ENCODE measurements at regions not wholly inside any gene's neighbourhood (a gene's known extent, or its start where the extent isn't known, plus 50 kb on each side); places are given as distances from the start of the nearest gene placed in this dataset.

GRCh38 chr6:120202878-120203277 lies 853.3 kb upstream of the MAN1A1 start:
- no peak for DNase-seq
- in situ Hi-C loops (cut with MboI; ENCODE audit: low pct_unique_long_range_greater_than_20kb, low sequenced_read_pairs), result no loop called here

- in situ Hi-C loops (cut with MboI; ENCODE audit: low pct_unique_long_range_greater_than_20kb, low sequenced_read_pairs), result no loop called here
- no peak for DNase-seq
Measured at GRCh38 chr6:120200853-120201252, 851.3 kb upstream of the MAN1A1 start.

- no peak for DNase-seq
- in situ Hi-C loops (cut with MboI; ENCODE audit: low pct_unique_long_range_greater_than_20kb, low sequenced_read_pairs), result no loop called here
Measured at GRCh38 chr6:120198033-120198432, 848.5 kb upstream of the MAN1A1 start.

- no peak for DNase-seq
- in situ Hi-C loops (cut with MboI; ENCODE audit: low pct_unique_long_range_greater_than_20kb, low sequenced_read_pairs), result no loop called here
Measured at GRCh38 chr6:120186080-120186479, 836.5 kb upstream of the MAN1A1 start.

- in situ Hi-C loops (cut with MboI; ENCODE audit: low pct_unique_long_range_greater_than_20kb, low sequenced_read_pairs), result no loop called here
- DNase-seq, result no peak
Measured at GRCh38 chr6:120173250-120173649, 823.7 kb upstream of the MAN1A1 start.

GRCh38 chr6:120164531-120164930 lies 815.0 kb upstream of the MAN1A1 start:
- in situ Hi-C loops (cut with MboI; ENCODE audit: low pct_unique_long_range_greater_than_20kb, low sequenced_read_pairs), result no loop called here
- no peak for DNase-seq

- no peak for DNase-seq
- in situ Hi-C loops (cut with MboI; ENCODE audit: low pct_unique_long_range_greater_than_20kb, low sequenced_read_pairs), result no loop called here
Measured at GRCh38 chr6:120157873-120158272, 808.3 kb upstream of the MAN1A1 start.

GRCh38 chr6:120147071-120147871 lies 797.7 kb upstream of the MAN1A1 start:
- DNase-seq, result peak; percentile 4
- in situ Hi-C loops (cut with MboI; ENCODE audit: low pct_unique_long_range_greater_than_20kb, low sequenced_read_pairs), result no loop called here

GRCh38 chr6:120141601-120142000 lies 792.0 kb upstream of the MAN1A1 start:
- no peak for DNase-seq
- in situ Hi-C loops (cut with MboI; ENCODE audit: low pct_unique_long_range_greater_than_20kb, low sequenced_read_pairs), result no loop called here

GRCh38 chr6:120137492-120137891 lies 787.9 kb upstream of the MAN1A1 start:
- DNase-seq, result no peak
- in situ Hi-C loops (cut with MboI; ENCODE audit: low pct_unique_long_range_greater_than_20kb, low sequenced_read_pairs), result no loop called here

GRCh38 chr6:120129228-120129627 lies 779.7 kb upstream of the MAN1A1 start:
- in situ Hi-C loops (cut with MboI; ENCODE audit: low pct_unique_long_range_greater_than_20kb, low sequenced_read_pairs), result no loop called here

GRCh38 chr6:120122401-120122800 lies 772.8 kb upstream of the MAN1A1 start:
- DNase-seq, result no peak
- in situ Hi-C loops (cut with MboI; ENCODE audit: low pct_unique_long_range_greater_than_20kb, low sequenced_read_pairs), result no loop called here

More at GRCh38 chr6:120129228-120129627, 779.7 kb upstream of the MAN1A1 start:
- DNase-seq, result no peak

GRCh38 chr6:120116343-120116742 lies 766.8 kb upstream of the MAN1A1 start:
- no peak for DNase-seq
- in situ Hi-C loops (cut with MboI; ENCODE audit: low pct_unique_long_range_greater_than_20kb, low sequenced_read_pairs), result no loop called here

GRCh38 chr6:120112980-120113379 lies 763.4 kb upstream of the MAN1A1 start:
- DNase-seq, result no peak
- in situ Hi-C loops (cut with MboI; ENCODE audit: low pct_unique_long_range_greater_than_20kb, low sequenced_read_pairs), result no loop called here

- DNase-seq, result no peak
- in situ Hi-C loops (cut with MboI; ENCODE audit: low pct_unique_long_range_greater_than_20kb, low sequenced_read_pairs), result no loop called here
Measured at GRCh38 chr6:120111001-120111400, 761.4 kb upstream of the MAN1A1 start.

- in situ Hi-C loops (cut with MboI; ENCODE audit: low pct_unique_long_range_greater_than_20kb, low sequenced_read_pairs), result no loop called here
- DNase-seq, result no peak
Measured at GRCh38 chr6:120108061-120108795, 758.7 kb upstream of the MAN1A1 start.

GRCh38 chr6:120103618-120104017 lies 754.1 kb upstream of the MAN1A1 start:
- in situ Hi-C loops (cut with MboI; ENCODE audit: low pct_unique_long_range_greater_than_20kb, low sequenced_read_pairs), result no loop called here
- no peak for DNase-seq

- in situ Hi-C loops (cut with MboI; ENCODE audit: low pct_unique_long_range_greater_than_20kb, low sequenced_read_pairs), result no loop called here
- no peak for DNase-seq
Measured at GRCh38 chr6:120096696-120097260, 747.2 kb upstream of the MAN1A1 start.

- in situ Hi-C loops (cut with MboI; ENCODE audit: low pct_unique_long_range_greater_than_20kb, low sequenced_read_pairs), result no loop called here
- DNase-seq, result peak; percentile 40
Measured at GRCh38 chr6:120083186-120083585, 733.6 kb upstream of the MAN1A1 start.

GRCh38 chr6:120077489-120077888 lies 727.9 kb upstream of the MAN1A1 start:
- no peak for DNase-seq
- in situ Hi-C loops (cut with MboI; ENCODE audit: low pct_unique_long_range_greater_than_20kb, low sequenced_read_pairs), result no loop called here

Measured in KBM-7 (cell line).